ENCODE measurements at regions not wholly inside any gene's neighbourhood (a gene's known extent, or its start where the extent isn't known, plus 50 kb on each side); places are given as distances from the start of the nearest gene placed in this dataset.

- intact Hi-C loops (cut with DNase I) = no loop called here
- 70 to 83% (median 78%) methylated on average over 3 of the region's 3 CpGs for WGBS, 4 donors
- no peak for ATAC-seq
- Histone ChIP-seq H3K4me3 (no peak overlapping the region), H3K36me3 (no peaks in the 10 kb centered on the region), H3K9me3 (peaks cover 0 to 10% (median 0%) of the 10 kb centered on the region in 12 donors), H3K4me1 (peaks cover 0 to 4% (median 0%) of the 10 kb centered on the region in 12 donors), H3K27ac (no peak overlapping the region), H3K27me3 (no peaks in the 10 kb centered on the region)
- DNase-seq = no peak
- TF ChIP-seq POLR2A (IDR thresholded peaks at IDR 0.05) (no peak), CTCF (IDR thresholded peaks at IDR 0.05) (no peak)
Measured at GRCh38 chr13:72296246-72296645, 429.2 kb upstream of the DACH1 start.

DNA sequence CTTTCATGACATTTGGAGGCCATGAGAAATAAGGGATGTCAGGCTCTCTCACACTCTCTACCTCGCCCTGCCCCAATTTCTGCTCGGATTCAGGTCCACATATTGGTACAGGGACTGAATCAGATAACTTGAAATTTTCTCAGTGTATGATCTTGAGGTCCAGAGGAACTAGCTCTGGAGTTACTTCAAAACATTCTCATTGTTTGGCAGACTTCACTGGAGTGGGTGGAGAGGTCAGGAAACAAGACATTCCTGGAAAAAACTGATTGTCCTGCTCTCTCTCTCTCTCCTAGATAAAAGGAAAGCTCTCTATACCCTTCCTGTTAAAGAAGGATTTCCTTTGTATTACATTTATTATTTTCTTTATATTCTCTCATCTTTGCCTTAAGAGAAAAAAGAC is 428.1 kb upstream of the DACH1 start:
- WGBS, 4 donors = 45 to 56% (median 51%) methylated on average over 2 of the region's 2 CpGs
- no peaks in the 10 kb centered on the region for H3K36me3 ChIP-seq
- peaks cover 0 to 4% (median 0%) of the 10 kb centered on the region in 12 donors for H3K4me1 ChIP-seq
- H3K9me3 ChIP-seq = peaks cover 0 to 10% (median 0%) of the 10 kb centered on the region in 12 donors
- DNase-seq = no peak
- TF ChIP-seq POLR2A (IDR thresholded peaks at IDR 0.05) (no peak), CTCF (IDR thresholded peaks at IDR 0.05) (no peak)
- H3K4me3 ChIP-seq = no peak overlapping the region
- peak in 3 of 4 donors; percentile 28 to 47 (median 41) for ATAC-seq
- no peaks in the 10 kb centered on the region for H3K27me3 ChIP-seq
- intact Hi-C loops (cut with DNase I) = no loop called here
- no peak overlapping the region for H3K27ac ChIP-seq

DNA sequence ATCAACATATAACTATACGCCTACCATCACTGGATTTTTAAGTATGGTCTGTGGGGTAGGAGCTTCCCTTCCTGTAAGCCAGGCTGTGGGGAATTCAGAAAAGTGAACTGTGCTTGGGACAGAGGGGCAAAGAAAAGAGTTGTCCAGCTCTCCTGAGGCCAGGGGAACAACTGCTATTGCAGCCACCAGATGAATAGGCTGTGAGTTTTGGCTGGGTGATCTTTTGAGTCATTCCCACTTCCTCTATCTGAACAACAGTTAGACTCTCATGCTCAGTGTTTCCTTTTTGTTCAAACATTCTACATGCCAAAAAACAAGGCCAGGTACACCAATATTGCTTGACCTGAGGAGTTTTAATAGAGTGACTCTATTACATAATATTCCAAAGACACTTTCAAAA is 426.2 kb upstream of the DACH1 start:
- TF ChIP-seq CTCF (IDR thresholded peaks at IDR 0.05) (no peak), POLR2A (IDR thresholded peaks at IDR 0.05) (no peak)
- no peak overlapping the region for H3K4me3 ChIP-seq
- H3K4me1 ChIP-seq = peaks cover 0 to 4% (median 0%) of the 10 kb centered on the region in 12 donors
- H3K9me3 ChIP-seq = peaks cover 0 to 15% (median 0%) of the 10 kb centered on the region in 12 donors
- no peak overlapping the region for H3K27ac ChIP-seq
- WGBS, 4 donors = 76 to 86% (median 80%) methylated on average over 1 of the region's 1 CpG
- DNase-seq = no peak
- intact Hi-C loops (cut with DNase I) = no loop called here
- no peaks in the 10 kb centered on the region for H3K36me3 ChIP-seq
- no peak for ATAC-seq
- no peaks in the 10 kb centered on the region for H3K27me3 ChIP-seq

GRCh38 chr13:72290962-72291681 is 424.1 kb upstream of the DACH1 start:
- no peak for TF ChIP-seq CTCF (IDR thresholded peaks at IDR 0.05)
- Histone ChIP-seq H3K27ac (no peak overlapping the region), H3K9me3 (peaks cover 0 to 15% (median 0%) of the 10 kb centered on the region in 12 donors), H3K27me3 (no peaks in the 10 kb centered on the region), H3K36me3 (no peaks in the 10 kb centered on the region), H3K4me3 (no peak overlapping the region), H3K4me1 (peaks cover 0 to 4% (median 0%) of the 10 kb centered on the region in 12 donors)
- intact Hi-C loops (cut with DNase I) = no loop called here
- ATAC-seq (no peak), DNase-seq (no peak)

All from heart left ventricle (tissue), 16 donors.